ENCODE measurements at regions not wholly inside any gene's neighbourhood (a gene's known extent, or its start where the extent isn't known, plus 50 kb on each side); places are given as distances from the start of the nearest gene placed in this dataset.

GRCh38 chr13:19239114-19239860, 57.7 kb upstream of the TUBA3C start:
- Histone ChIP-seq H3K79me2 (ENCODE audit: insufficient read depth, low read depth, low read length) (no peaks in the 10 kb centered on the region), H3K9me2 (ENCODE audit: insufficient read depth, low read length) (no peaks in the 10 kb centered on the region), H3K27ac (ENCODE audit: low read depth, low read length, poor library complexity, severe bottlenecking) (no peak overlapping the region), H3K4me2 (ENCODE audit: low read length) (no peak overlapping the region), H3K9me3 (ENCODE audit: low read length) (no peaks in the 10 kb centered on the region), H3K36me3 (ENCODE audit: insufficient read depth, low read length) (no peaks in the 10 kb centered on the region), H4K20me1 (ENCODE audit: insufficient read depth, low read length) (no peaks in the 10 kb centered on the region), H3K4me3 (ENCODE audit: low read depth, low read length, poor library complexity, severe bottlenecking) (no peak overlapping the region), H3K4me1 (ENCODE audit: insufficient read depth, low read length, poor library complexity, severe bottlenecking) (no peaks in the 10 kb centered on the region), H2AFZ (ENCODE audit: low read length) (no peak overlapping the region)
- BruUV-seq (replicated peaks), result no TSS peak
- DNase-seq (ENCODE audit: low spot score), result no peak
- no peak for TF ChIP-seq EZH2phosphoT487 (IDR thresholded peaks at IDR 0.05; ENCODE audit: borderline replicate concordance, low read depth, low read length)
- TF ChIP-seq, protein P1, sequence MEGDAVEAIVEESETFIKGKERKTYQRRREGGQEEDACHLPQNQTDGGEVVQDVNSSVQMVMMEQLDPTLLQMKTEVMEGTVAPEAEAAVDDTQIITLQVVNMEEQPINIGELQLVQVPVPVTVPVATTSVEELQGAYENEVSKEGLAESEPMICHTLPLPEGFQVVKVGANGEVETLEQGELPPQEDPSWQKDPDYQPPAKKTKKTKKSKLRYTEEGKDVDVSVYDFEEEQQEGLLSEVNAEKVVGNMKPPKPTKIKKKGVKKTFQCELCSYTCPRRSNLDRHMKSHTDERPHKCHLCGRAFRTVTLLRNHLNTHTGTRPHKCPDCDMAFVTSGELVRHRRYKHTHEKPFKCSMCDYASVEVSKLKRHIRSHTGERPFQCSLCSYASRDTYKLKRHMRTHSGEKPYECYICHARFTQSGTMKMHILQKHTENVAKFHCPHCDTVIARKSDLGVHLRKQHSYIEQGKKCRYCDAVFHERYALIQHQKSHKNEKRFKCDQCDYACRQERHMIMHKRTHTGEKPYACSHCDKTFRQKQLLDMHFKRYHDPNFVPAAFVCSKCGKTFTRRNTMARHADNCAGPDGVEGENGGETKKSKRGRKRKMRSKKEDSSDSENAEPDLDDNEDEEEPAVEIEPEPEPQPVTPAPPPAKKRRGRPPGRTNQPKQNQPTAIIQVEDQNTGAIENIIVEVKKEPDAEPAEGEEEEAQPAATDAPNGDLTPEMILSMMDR (conservative IDR thresholded peaks at IDR 0.05; ENCODE audit: low read length), result no peak
- intact Hi-C loops (cut with micrococcal nuclease; ENCODE audit: unreplicated experiment), result no loop called here
- CTCF ChIA-PET (ENCODE audit: unreplicated experiment), result no interaction called here
- POLR2A ChIA-PET, result no interaction called here
